K562 (cell line): ENCODE measurements at regions not wholly inside any gene's neighbourhood (a gene's known extent, or its start where the extent isn't known, plus 50 kb on each side); places are given as distances from the start of the nearest gene placed in this dataset.

Experiments
- HCFC1 ChIP-seq: IDR thresholded peaks from 2 replicates; pipeline ENCODE4 v1.6.1; 2012; ENCODE audit warnings: low read depth, low read length, improper control_type of control experiment
- HIVEP1 ChIP-seq: fragments of 250-450 bp; sonication (Bioruptor Pico); IDR thresholded peaks from 2 replicates; pipeline ENCODE4 v1.4.0; 2020; ENCODE audit warnings: mild to moderate bottlenecking
- JUN ChIP-seq, 2 experiments: sonication (generic) in 1 of 2; formaldehyde crosslinking in 1 of 2; IDR thresholded peaks; 2 replicates each; pipeline versions ENCODE4 v1.6.1 to v1.8.0; 2012 to 2022; ENCODE audit warnings: borderline replicate concordance in 2 of 2, mild to moderate bottlenecking in 2 of 2, improper control_type of control experiment in 1 of 2, low read depth in 1 of 2, low read length in 1 of 2, missing genetic modification reagents in 1 of 2
- KDM1A ChIP-seq, 2 experiments: fragments of 450-650 bp; IDR thresholded peaks; 2 replicates each; pipeline ENCODE4 v1.6.1; 2016; ENCODE audit warnings: mild to moderate bottlenecking in 2 of 2
- MAFF ChIP-seq: IDR thresholded peaks from 2 replicates; pipeline ENCODE4 v1.6.1; 2012; ENCODE audit warnings: low read length, improper control_type of control experiment
- MAFG ChIP-seq: fragments of 450-650 bp; conservative IDR thresholded peaks from 2 replicates; pipeline ENCODE4 v1.6.1; 2016; ENCODE audit warnings: missing genetic modification characterization, missing compliant biosample characterization
- NR2F6 ChIP-seq: fragments of 450-650 bp; formaldehyde crosslinking; IDR thresholded peaks from 2 replicates; pipeline ENCODE4 v1.4.0; 2020; ENCODE audit warnings: mild to moderate bottlenecking
- NR3C1 ChIP-seq: sonication (generic); formaldehyde crosslinking; IDR thresholded peaks from 2 replicates; pipeline ENCODE4 v1.8.1; 2022; ENCODE audit warnings: missing genetic modification reagents
- SAP30 ChIP-seq: fragments of 200-600 bp; sonication (generic); IDR thresholded peaks from 2 replicates; pipeline ENCODE4 v1.6.1; 2012; ENCODE audit warnings: borderline replicate concordance, low read depth, mild to moderate bottlenecking, moderate library complexity, low read length, control low read depth, inconsistent platforms; ENCODE audit not compliant: insufficient read depth, poor library complexity, severe bottlenecking
- SMAD1 ChIP-seq: fragments of 150-350 bp; IDR thresholded peaks from 2 replicates; pipeline ENCODE4 v1.6.1; 2014; ENCODE audit warnings: low read length, low read depth; ENCODE audit not compliant: partially characterized antibody
- STAG1 ChIP-seq: sonication (generic); formaldehyde crosslinking; IDR thresholded peaks from 2 replicates; pipeline ENCODE4 v1.5.0; 2020; ENCODE audit warnings: missing genetic modification reagents, borderline replicate concordance
- TBP ChIP-seq: optimal IDR thresholded peaks from 2 replicates; pipeline ENCODE3; 2011; ENCODE audit warnings: low read depth, low read length, improper control_type of control experiment
- TRIM28 ChIP-seq: fragments of 450-650 bp; IDR thresholded peaks from 2 replicates; pipeline ENCODE4 v1.6.1; 2017
- XRCC5 ChIP-seq: fragments of 200-400 bp; formaldehyde crosslinking; IDR thresholded peaks from 2 replicates; pipeline ENCODE4 v1.6.1; 2017; ENCODE audit warnings: low read depth, mild to moderate bottlenecking, low read length
- ZNF143 ChIP-seq: sonication (generic); formaldehyde crosslinking; IDR thresholded peaks from 2 replicates; pipeline ENCODE4 v1.9.0; 2022; ENCODE audit warnings: mild to moderate bottlenecking, missing genetic modification reagents
- TF ChIP-seq, protein P1 (sequence below): fragments of 250-450 bp; sonication (Bioruptor Pico); IDR thresholded peaks from 2 replicates; pipeline ENCODE4 v1.4.0; 2020; ENCODE audit warnings: mild to moderate bottlenecking, moderate library complexity
- TF ChIP-seq, protein P2 (sequence below): fragments of 450-650 bp; conservative IDR thresholded peaks from 2 replicates; pipeline ENCODE4 v1.6.1; 2016; ENCODE audit warnings: missing genetic modification characterization, low read depth, mild to moderate bottlenecking, missing compliant biosample characterization, moderate library complexity
- TF ChIP-seq, protein P3 (sequence below), 2 experiments: fragments of 250-450 bp in 1 of 2; fragments of 450-650 bp in 1 of 2; sonication (Bioruptor Pico) in 1 of 2; IDR thresholded peaks; 2 replicates each; pipeline versions ENCODE4 v1.6.1 to v1.8.0; 2016 to 2021; ENCODE audit warnings: mild to moderate bottlenecking in 2 of 2, moderate library complexity in 2 of 2, missing compliant biosample characterization in 1 of 2, missing genetic modification characterization in 1 of 2
- TF ChIP-seq, protein P4 (sequence below): fragments of 250-450 bp; sonication (Bioruptor Pico); IDR thresholded peaks from 2 replicates; pipeline ENCODE4 v1.6.1; 2021; ENCODE audit warnings: mild to moderate bottlenecking
- TF ChIP-seq, protein P5 (sequence below): sonication (generic); formaldehyde crosslinking; IDR thresholded peaks from 2 replicates; pipeline ENCODE4 v1.8.1; 2022; ENCODE audit warnings: missing genetic modification reagents

DNA sequence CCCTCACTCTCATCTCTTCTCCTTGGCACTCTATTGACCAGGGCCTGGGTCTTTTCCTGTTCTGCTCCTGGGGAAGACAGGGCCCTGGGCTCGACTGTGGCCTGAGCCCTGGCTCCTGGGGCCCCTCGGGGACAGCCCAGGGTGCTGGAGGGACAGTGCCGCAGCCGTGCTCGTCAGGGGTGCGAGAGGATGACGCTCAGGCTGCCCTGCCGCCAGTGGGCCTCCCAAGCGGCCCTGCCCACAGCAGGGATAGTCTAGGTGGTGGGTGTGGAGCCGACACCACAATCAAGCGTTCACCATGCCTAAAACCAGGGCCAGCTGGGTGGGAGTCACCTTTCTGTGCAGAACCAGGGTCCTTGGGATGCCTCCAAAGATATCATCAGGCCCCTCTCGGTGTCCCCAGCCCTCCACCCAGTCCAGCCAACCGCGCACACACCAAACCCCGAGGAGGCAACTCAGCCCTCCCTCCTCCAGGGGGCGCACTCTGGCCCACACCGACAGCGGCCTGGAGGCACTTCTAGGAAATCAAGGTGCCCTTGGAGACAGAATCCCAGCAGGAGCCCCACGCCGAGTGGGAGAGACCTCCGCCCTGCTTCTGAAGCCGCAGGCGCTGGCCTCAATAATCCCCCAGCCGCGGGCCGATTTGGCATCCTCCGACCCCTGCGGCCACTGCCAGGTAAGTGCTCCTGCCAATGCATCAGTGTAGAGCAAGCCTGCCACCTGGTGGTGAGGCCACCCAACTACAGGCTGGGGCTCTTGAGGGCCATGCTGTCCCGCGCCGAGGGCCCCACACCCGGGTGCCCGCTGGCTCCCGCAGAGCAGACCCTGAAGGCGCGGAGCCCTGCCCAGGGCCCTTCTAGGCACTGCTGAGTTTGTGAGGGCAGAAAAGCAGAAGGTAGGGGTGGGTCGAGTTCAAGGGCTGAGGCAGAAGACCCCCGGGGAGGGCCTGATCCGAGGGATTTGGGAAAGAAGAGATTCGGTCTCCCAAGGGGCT lies 496.4 kb downstream of the BUD13 start (continued):
- TF ChIP-seq, protein P1, sequence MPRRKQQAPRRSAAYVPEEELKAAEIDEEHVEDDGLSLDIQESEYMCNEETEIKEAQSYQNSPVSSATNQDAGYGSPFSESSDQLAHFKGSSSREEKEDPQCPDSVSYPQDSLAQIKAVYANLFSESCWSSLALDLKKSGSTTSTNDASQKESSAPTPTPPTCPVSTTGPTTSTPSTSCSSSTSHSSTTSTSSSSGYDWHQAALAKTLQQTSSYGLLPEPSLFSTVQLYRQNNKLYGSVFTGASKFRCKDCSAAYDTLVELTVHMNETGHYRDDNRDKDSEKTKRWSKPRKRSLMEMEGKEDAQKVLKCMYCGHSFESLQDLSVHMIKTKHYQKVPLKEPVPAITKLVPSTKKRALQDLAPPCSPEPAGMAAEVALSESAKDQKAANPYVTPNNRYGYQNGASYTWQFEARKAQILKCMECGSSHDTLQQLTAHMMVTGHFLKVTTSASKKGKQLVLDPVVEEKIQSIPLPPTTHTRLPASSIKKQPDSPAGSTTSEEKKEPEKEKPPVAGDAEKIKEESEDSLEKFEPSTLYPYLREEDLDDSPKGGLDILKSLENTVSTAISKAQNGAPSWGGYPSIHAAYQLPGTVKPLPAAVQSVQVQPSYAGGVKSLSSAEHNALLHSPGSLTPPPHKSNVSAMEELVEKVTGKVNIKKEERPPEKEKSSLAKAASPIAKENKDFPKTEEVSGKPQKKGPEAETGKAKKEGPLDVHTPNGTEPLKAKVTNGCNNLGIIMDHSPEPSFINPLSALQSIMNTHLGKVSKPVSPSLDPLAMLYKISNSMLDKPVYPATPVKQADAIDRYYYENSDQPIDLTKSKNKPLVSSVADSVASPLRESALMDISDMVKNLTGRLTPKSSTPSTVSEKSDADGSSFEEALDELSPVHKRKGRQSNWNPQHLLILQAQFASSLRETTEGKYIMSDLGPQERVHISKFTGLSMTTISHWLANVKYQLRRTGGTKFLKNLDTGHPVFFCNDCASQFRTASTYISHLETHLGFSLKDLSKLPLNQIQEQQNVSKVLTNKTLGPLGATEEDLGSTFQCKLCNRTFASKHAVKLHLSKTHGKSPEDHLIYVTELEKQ (CRISPR knock-in tag): no peak
- TF ChIP-seq XRCC5 (peak; percentile 84; the same call in 1 of the 2 replicates), NR3C1 (no peak), KDM1A (IDR thresholded peaks at IDR 0.05) (no peak), MAFG (tag) (no peak), SAP30 (no peak), ZNF143 (CRISPR knock-in tag) (no peak), MAFF (no peak), HIVEP1 (CRISPR knock-in tag) (no peak), TBP (no peak), HCFC1 (peak; percentile 55; the same call in 1 of the 2 replicates), SMAD1 (no peak), STAG1 (peak; percentile 68; the same call in 1 of the 2 replicates), JUN (IDR thresholded peaks at IDR 0.05; ENCODE audit: borderline replicate concordance, low read depth, low read length) (no peak), JUN (CRISPR knock-in tag; IDR thresholded peaks at IDR 0.05; ENCODE audit: borderline replicate concordance) (no peak), NR2F6 (CRISPR knock-in tag) (no peak), TRIM28 (peak; percentile 60; the same call in 1 of the 2 replicates)
- TF ChIP-seq, protein P2, sequence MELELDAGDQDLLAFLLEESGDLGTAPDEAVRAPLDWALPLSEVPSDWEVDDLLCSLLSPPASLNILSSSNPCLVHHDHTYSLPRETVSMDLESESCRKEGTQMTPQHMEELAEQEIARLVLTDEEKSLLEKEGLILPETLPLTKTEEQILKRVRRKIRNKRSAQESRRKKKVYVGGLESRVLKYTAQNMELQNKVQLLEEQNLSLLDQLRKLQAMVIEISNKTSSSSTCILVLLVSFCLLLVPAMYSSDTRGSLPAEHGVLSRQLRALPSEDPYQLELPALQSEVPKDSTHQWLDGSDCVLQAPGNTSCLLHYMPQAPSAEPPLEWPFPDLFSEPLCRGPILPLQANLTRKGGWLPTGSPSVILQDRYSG (tag): no peak
- TF ChIP-seq, protein P3, sequence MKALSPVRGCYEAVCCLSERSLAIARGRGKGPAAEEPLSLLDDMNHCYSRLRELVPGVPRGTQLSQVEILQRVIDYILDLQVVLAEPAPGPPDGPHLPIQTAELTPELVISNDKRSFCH (CRISPR knock-in tag; IDR thresholded peaks at IDR 0.05): no peak
- TF ChIP-seq, protein P3 (tag; IDR thresholded peaks at IDR 0.05): no peak
- TF ChIP-seq, protein P4, sequence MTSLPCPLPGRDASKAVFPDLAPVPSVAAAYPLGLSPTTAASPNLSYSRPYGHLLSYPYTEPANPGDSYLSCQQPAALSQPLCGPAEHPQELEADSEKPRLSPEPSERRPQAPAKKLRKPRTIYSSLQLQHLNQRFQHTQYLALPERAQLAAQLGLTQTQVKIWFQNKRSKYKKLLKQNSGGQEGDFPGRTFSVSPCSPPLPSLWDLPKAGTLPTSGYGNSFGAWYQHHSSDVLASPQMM (CRISPR knock-in tag): no peak
- TF ChIP-seq, protein P5, sequence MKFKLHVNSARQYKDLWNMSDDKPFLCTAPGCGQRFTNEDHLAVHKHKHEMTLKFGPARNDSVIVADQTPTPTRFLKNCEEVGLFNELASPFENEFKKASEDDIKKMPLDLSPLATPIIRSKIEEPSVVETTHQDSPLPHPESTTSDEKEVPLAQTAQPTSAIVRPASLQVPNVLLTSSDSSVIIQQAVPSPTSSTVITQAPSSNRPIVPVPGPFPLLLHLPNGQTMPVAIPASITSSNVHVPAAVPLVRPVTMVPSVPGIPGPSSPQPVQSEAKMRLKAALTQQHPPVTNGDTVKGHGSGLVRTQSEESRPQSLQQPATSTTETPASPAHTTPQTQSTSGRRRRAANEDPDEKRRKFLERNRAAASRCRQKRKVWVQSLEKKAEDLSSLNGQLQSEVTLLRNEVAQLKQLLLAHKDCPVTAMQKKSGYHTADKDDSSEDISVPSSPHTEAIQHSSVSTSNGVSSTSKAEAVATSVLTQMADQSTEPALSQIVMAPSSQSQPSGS (CRISPR knock-in tag): no peak
